GM19025 (cell line): ENCODE measurements at regions not wholly inside any gene's neighbourhood (a gene's known extent, or its start where the extent isn't known, plus 50 kb on each side); places are given as distances from the start of the nearest gene placed in this dataset.

Source experiments
- ATAC-seq: cut with Tn5 transposase; IDR thresholded peaks from one replicate; pipeline ENCODE4 v1.9.1; 2021; ENCODE audit warnings: mild to moderate bottlenecking, low read depth, moderate library complexity; ENCODE audit not compliant: unreplicated experiment

DNA sequence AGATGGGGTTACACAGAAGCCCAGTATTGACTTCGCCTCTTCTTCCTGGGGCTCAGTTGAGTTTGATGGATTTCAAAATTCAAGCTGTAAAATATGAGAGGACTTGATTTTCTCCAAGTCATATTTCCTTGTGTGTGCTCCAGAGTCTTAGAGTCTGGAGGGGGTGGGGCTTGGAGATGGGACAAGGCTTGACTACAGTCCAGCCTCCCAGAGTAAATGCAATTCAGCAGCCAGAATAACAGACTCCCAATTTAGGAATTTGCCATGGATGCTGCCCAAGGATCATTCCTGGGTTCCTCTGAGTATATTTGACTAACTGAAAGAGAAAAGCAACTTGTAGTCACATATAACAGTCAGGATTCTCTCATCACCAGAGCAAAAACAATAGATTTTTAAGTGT is 53.7 kb upstream of the RBPJ start:
- no peak for ATAC-seq

DNA sequence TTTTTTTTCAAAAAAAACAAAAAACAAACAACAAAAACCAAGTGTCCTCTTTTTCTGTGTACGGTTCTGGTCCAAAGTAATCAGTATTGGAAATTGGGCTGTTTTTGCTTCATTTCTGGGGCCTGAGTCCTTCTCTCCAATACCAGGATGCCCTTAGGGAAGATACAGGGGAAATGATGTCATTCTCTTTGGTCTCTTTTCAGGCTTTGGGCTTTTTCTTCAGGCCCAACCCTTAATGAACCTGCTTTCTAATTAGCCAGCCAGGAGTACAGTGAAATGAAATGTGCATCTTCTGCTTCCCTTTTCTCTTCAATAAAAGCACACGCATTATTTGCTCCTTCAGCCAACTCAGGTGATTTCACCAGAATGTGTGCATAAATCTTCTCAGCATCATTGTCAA is 52.6 kb upstream of the RBPJ start:
- ATAC-seq, result no peak

DNA sequence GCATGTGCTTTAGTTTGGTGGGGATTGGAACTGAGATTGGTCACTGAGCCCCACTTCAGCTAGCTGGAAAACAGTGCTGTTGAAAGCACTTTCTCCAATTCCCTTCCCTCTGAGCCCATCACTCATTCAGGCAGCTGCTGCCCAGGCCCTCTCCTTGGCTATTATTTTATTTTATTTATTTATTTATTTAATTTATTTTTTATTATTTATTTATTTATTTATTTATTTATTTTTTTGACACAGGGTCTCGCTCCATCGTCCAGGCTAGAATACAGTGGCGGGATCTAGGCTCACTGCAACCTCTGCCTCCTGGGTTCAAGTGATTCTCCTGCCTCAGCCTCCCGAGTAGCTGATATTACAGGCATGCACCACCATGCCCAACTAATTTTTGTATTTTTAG is 51.8 kb upstream of the RBPJ start:
- no peak for ATAC-seq
